ENCODE measurements at regions not wholly inside any gene's neighbourhood (a gene's known extent, or its start where the extent isn't known, plus 50 kb on each side); places are given as distances from the start of the nearest gene placed in this dataset.

GRCh38 chr5:62935660-62936059, 357.0 kb downstream of the LRRC70 start (continued):
- TF ChIP-seq ZNF280A (IDR thresholded peaks at IDR 0.05; ENCODE audit: low read depth, partially characterized antibody), result no peak
- no peak for TF ChIP-seq ZNF165 (CRISPR knock-in tag; IDR thresholded peaks at IDR 0.05; ENCODE audit: borderline replicate concordance)
- TF ChIP-seq HNRNPH1 (optimal IDR thresholded peaks at IDR 0.05; ENCODE audit: low read depth, low read length), result no peak

GRCh38 chr5:62934319-62934718, 355.7 kb downstream of the LRRC70 start:
- POLR2A ChIA-PET, result no interaction called here
- no TSS peak for BruUV-seq (replicated peaks)
- intact Hi-C loops (cut with micrococcal nuclease), result no loop called here
- Histone ChIP-seq H2AFZ (ENCODE audit: low read depth, low read length) (no peak overlapping the region), H4K20me1 (replicated peaks; ENCODE audit: control insufficient read depth, insufficient read depth, low read length) (no peaks in the 10 kb centered on the region), H3K27ac (ENCODE audit: extremely low read depth, low read depth, low read length) (no peak overlapping the region), H3K9me1 (ENCODE audit: control insufficient read depth, insufficient read depth, low read length) (no peaks in the 10 kb centered on the region), H3K27me3 (ENCODE audit: control insufficient read depth in 2 of 2, insufficient read depth in 2 of 2, low read length in 2 of 2) (no peaks in the 10 kb centered on the region), H3K9me3 (replicated peaks; ENCODE audit: control insufficient read depth, insufficient read depth, low read depth, low read length) (no peaks in the 10 kb centered on the region; the same call in 1 of the 2 replicates), H3K36me3 (ENCODE audit: control insufficient read depth, insufficient read depth, low read length) (no peaks in the 10 kb centered on the region), H3K9ac (ENCODE audit: insufficient read depth in 1 of 2, low read depth in 2 of 2, low read length in 2 of 2) (no peak overlapping the region), H3K4me1 (replicated peaks in 1 of 2; ENCODE audit: control insufficient read depth in 2 of 2, insufficient read depth in 2 of 2, low read length in 2 of 2) (no peaks in the 10 kb centered on the region), H3K4me2 (ENCODE audit: insufficient read depth, low read length) (no peak overlapping the region), H3K4me3 (no peak overlapping the region), H3K79me2 (ENCODE audit: control insufficient read depth, insufficient read depth, low read length) (no peaks in the 10 kb centered on the region)
- no peak for DNase-seq (ENCODE audit: extremely low read depth in 1 of 4, low spot score in 3 of 4)
- 0% methylated on average over 1 of the region's 1 CpG for WGBS (ENCODE audit: insufficient coverage, low coverage, missing lambda C conversion rate)
- in situ Hi-C loops (cut with MboI), result no loop called here
- no peak for FAIRE-seq
- no peak for ATAC-seq
- CTCF ChIA-PET (ENCODE audit: low intra/inter-chr PET ratio), result no interaction called here
- TF ChIP-seq HDAC8 (tag; IDR thresholded peaks at IDR 0.05) (no peak), SREBF1 (IDR thresholded peaks at IDR 0.05; ENCODE audit: borderline replicate concordance, low read depth, low read length) (no peak), TAF7 (tag; IDR thresholded peaks at IDR 0.05) (no peak), RUNX1 (IDR thresholded peaks at IDR 0.05; ENCODE audit: low read depth) (no peak), HMG20B (CRISPR knock-in tag; IDR thresholded peaks at IDR 0.05) (no peak), DNMT1 (IDR thresholded peaks at IDR 0.05) (no peak), TRIM25 (IDR thresholded peaks at IDR 0.05; ENCODE audit: borderline replicate concordance) (no peak), KLF10 (CRISPR knock-in tag; IDR thresholded peaks at IDR 0.05) (no peak), NBN (IDR thresholded peaks at IDR 0.05; ENCODE audit: low read depth) (no peak)

Data from K562 (cell line).